Transverse colon (tissue), 4 donors: ENCODE measurements at regions not wholly inside any gene's neighbourhood (a gene's known extent, or its start where the extent isn't known, plus 50 kb on each side); places are given as distances from the start of the nearest gene placed in this dataset.

Experiments
- CTCF ChIP-seq, 5 experiments: fragments of 200-600 bp in 3 of 5; fragments of 450-650 bp in 2 of 5; sonication (generic) in 3 of 5; IDR thresholded peaks; 1 replicate in 2 of 5; 2 replicates in 3 of 5; pipeline ENCODE4 v1.5.1; 2016 to 2017; ENCODE audit warnings: antibody characterized with exemption in 5 of 5, inconsistent platforms in 3 of 5, mild to moderate bottlenecking in 2 of 5, moderate library complexity in 1 of 5
- EP300 ChIP-seq: sonication (generic); formaldehyde crosslinking; IDR thresholded peaks from one replicate; pipeline ENCODE4 v1.6.1; 2017; ENCODE audit warnings: antibody characterized with exemption, low read depth
- POLR2A ChIP-seq: fragments of 450-650 bp; IDR thresholded peaks from one replicate; pipeline ENCODE4 v1.6.1; 2016; ENCODE audit warnings: antibody characterized with exemption, mild to moderate bottlenecking, moderate library complexity
- POLR2AphosphoS5 ChIP-seq, 3 donors: sonication (generic); formaldehyde crosslinking; IDR thresholded peaks; one replicate each; pipeline ENCODE4 v1.6.1; 2016; ENCODE audit warnings: antibody characterized with exemption in 3 of 3

GRCh38 chr22:27467711-27468110, 333.8 kb downstream of the MN1 start:
- TF ChIP-seq POLR2A (no peak), POLR2AphosphoS5 (IDR thresholded peaks at IDR 0.05) (no peak), CTCF (IDR thresholded peaks at IDR 0.05) (no peak), EP300 (no peak)
